ENCODE measurements at regions not wholly inside any gene's neighbourhood (a gene's known extent, or its start where the extent isn't known, plus 50 kb on each side); places are given as distances from the start of the nearest gene placed in this dataset.
"Not testable (repeated sequence)": the region's sequence is repeated elsewhere in the genome, so short reads cannot be mapped to it uniquely, and the experiment has no call there.

- H3K4me3 ChIP-seq; H3K36me3 ChIP-seq; H3K27me3 ChIP-seq; H3K9me3 ChIP-seq (ENCODE audit: low read depth); H3K4me1 ChIP-seq (ENCODE audit: low read depth); H3K27ac ChIP-seq: not testable (repeated sequence)
- peak in 1 of 2 donors; percentile 3 for DNase-seq (ENCODE audit: low read depth in 1 of 2, low spot score in 1 of 2)
Measured at GRCh38 chr1:83274656-83275055, 724.3 kb downstream of the TTLL7 start.

- H3K9me3 ChIP-seq (ENCODE audit: low read depth); H3K4me3 ChIP-seq; H3K4me1 ChIP-seq (ENCODE audit: low read depth); H3K36me3 ChIP-seq; H3K27me3 ChIP-seq: not testable (repeated sequence)
- H3K27ac ChIP-seq, result peak overlapping the region; percentile 11
- DNase-seq (ENCODE audit: low read depth in 1 of 2, low spot score in 1 of 2), result peak in 1 of 2 donors; percentile 47
Measured at GRCh38 chr1:83272484-83272883, 726.4 kb downstream of the TTLL7 start.

- not testable (repeated sequence) for H3K27me3 ChIP-seq; H3K4me3 ChIP-seq; H3K4me1 ChIP-seq (ENCODE audit: low read depth); H3K9me3 ChIP-seq (ENCODE audit: low read depth); H3K36me3 ChIP-seq; H3K27ac ChIP-seq
- peak in 1 of 2 donors; percentile 15 for DNase-seq (ENCODE audit: low read depth in 1 of 2, low spot score in 1 of 2)
Measured at GRCh38 chr1:83271834-83272233, 727.1 kb downstream of the TTLL7 start.

- not testable (repeated sequence) for H3K4me1 ChIP-seq (ENCODE audit: low read depth); DNase-seq (ENCODE audit: low read depth in 1 of 2, low spot score in 1 of 2); H3K9me3 ChIP-seq (ENCODE audit: low read depth); H3K36me3 ChIP-seq; H3K27ac ChIP-seq; H3K4me3 ChIP-seq; H3K27me3 ChIP-seq
Measured at GRCh38 chr1:83270801-83271200, 728.1 kb downstream of the TTLL7 start.

GRCh38 chr1:83263808-83264207 is 735.1 kb downstream of the TTLL7 start:
- DNase-seq (ENCODE audit: low read depth in 1 of 2, low spot score in 1 of 2), result peak in 1 of 2 donors; percentile 3
- peak overlapping the region; percentile 27 for H3K4me3 ChIP-seq
- H3K36me3 ChIP-seq; H3K9me3 ChIP-seq (ENCODE audit: low read depth); H3K27me3 ChIP-seq; H3K27ac ChIP-seq; H3K4me1 ChIP-seq (ENCODE audit: low read depth): not testable (repeated sequence)

GRCh38 chr1:83251687-83252086 is 747.2 kb downstream of the TTLL7 start:
- not testable (repeated sequence) for H3K27ac ChIP-seq; H3K36me3 ChIP-seq; H3K4me3 ChIP-seq; H3K9me3 ChIP-seq (ENCODE audit: low read depth); DNase-seq (ENCODE audit: low read depth in 1 of 2, low spot score in 1 of 2); H3K27me3 ChIP-seq; H3K4me1 ChIP-seq (ENCODE audit: low read depth)

- DNase-seq (ENCODE audit: low read depth in 1 of 2, low spot score in 1 of 2); H3K4me3 ChIP-seq; H3K27ac ChIP-seq; H3K36me3 ChIP-seq; H3K9me3 ChIP-seq (ENCODE audit: low read depth); H3K4me1 ChIP-seq (ENCODE audit: low read depth); H3K27me3 ChIP-seq: not testable (repeated sequence)
Measured at GRCh38 chr1:83246780-83247179, 752.2 kb downstream of the TTLL7 start.

GRCh38 chr1:83244832-83245231 is 754.1 kb downstream of the TTLL7 start:
- H3K36me3 ChIP-seq; H3K4me1 ChIP-seq (ENCODE audit: low read depth); H3K4me3 ChIP-seq; H3K27ac ChIP-seq; H3K27me3 ChIP-seq; H3K9me3 ChIP-seq (ENCODE audit: low read depth): not testable (repeated sequence)
- peak in 1 of 2 donors; percentile 0 for DNase-seq (ENCODE audit: low read depth in 1 of 2, low spot score in 1 of 2)

- not testable (repeated sequence) for H3K4me1 ChIP-seq (ENCODE audit: low read depth); H3K27me3 ChIP-seq; H3K4me3 ChIP-seq; H3K27ac ChIP-seq; DNase-seq (ENCODE audit: low read depth in 1 of 2, low spot score in 1 of 2); H3K9me3 ChIP-seq (ENCODE audit: low read depth); H3K36me3 ChIP-seq
Measured at GRCh38 chr1:83239568-83239967, 759.4 kb downstream of the TTLL7 start.

- H3K27me3 ChIP-seq; DNase-seq (ENCODE audit: low read depth in 1 of 2, low spot score in 1 of 2); H3K9me3 ChIP-seq (ENCODE audit: low read depth); H3K36me3 ChIP-seq; H3K27ac ChIP-seq; H3K4me1 ChIP-seq (ENCODE audit: low read depth); H3K4me3 ChIP-seq: not testable (repeated sequence)
Measured at GRCh38 chr1:83238654-83239053, 760.3 kb downstream of the TTLL7 start.

GRCh38 chr1:83219788-83220187 is 779.1 kb downstream of the TTLL7 start:
- not testable (repeated sequence) for H3K4me3 ChIP-seq; DNase-seq (ENCODE audit: low read depth in 1 of 2, low spot score in 1 of 2)

GRCh38 chr1:83218036-83218716 is 780.8 kb downstream of the TTLL7 start:
- H3K9me3 ChIP-seq (ENCODE audit: low read depth); H3K27me3 ChIP-seq; H3K27ac ChIP-seq; DNase-seq (ENCODE audit: low read depth in 1 of 2, low spot score in 1 of 2); H3K4me1 ChIP-seq (ENCODE audit: low read depth); H3K36me3 ChIP-seq; H3K4me3 ChIP-seq: not testable (repeated sequence)

More at GRCh38 chr1:83219788-83220187, 779.1 kb downstream of the TTLL7 start:
- not testable (repeated sequence) for H3K27ac ChIP-seq; H3K36me3 ChIP-seq; H3K27me3 ChIP-seq; H3K4me1 ChIP-seq (ENCODE audit: low read depth); H3K9me3 ChIP-seq (ENCODE audit: low read depth)

- not testable (repeated sequence) for H3K4me1 ChIP-seq (ENCODE audit: low read depth); H3K27ac ChIP-seq; H3K9me3 ChIP-seq (ENCODE audit: low read depth); H3K4me3 ChIP-seq; H3K27me3 ChIP-seq; DNase-seq (ENCODE audit: low read depth in 1 of 2, low spot score in 1 of 2); H3K36me3 ChIP-seq
Measured at GRCh38 chr1:83214317-83214716, 784.6 kb downstream of the TTLL7 start.

- H3K36me3 ChIP-seq; H3K9me3 ChIP-seq (ENCODE audit: low read depth); H3K27me3 ChIP-seq; H3K4me3 ChIP-seq; H3K4me1 ChIP-seq (ENCODE audit: low read depth); H3K27ac ChIP-seq; DNase-seq (ENCODE audit: low read depth in 1 of 2, low spot score in 1 of 2): not testable (repeated sequence)
Measured at GRCh38 chr1:83213648-83214047, 785.3 kb downstream of the TTLL7 start.

- not testable (repeated sequence) for H3K27ac ChIP-seq; DNase-seq (ENCODE audit: low read depth in 1 of 2, low spot score in 1 of 2); H3K4me1 ChIP-seq (ENCODE audit: low read depth)
Measured at GRCh38 chr1:83212033-83212432, 786.9 kb downstream of the TTLL7 start.

More at GRCh38 chr1:83212033-83212432, 786.9 kb downstream of the TTLL7 start:
- not testable (repeated sequence) for H3K9me3 ChIP-seq (ENCODE audit: low read depth); H3K4me3 ChIP-seq; H3K27me3 ChIP-seq; H3K36me3 ChIP-seq
